Neural progenitor cell (in vitro differentiated cells): ENCODE measurements at regions not wholly inside any gene's neighbourhood (a gene's known extent, or its start where the extent isn't known, plus 50 kb on each side); places are given as distances from the start of the nearest gene placed in this dataset.

Experiments
- DNase-seq: peaks from one replicate; pipeline ENCODE4 v3.0.0-alpha.2; 2016; ENCODE audit warnings: low spot score
- H2AFZ ChIP-seq: fragments of 200-600 bp; sonication (generic); replicated peaks from 2 replicates; pipeline ENCODE4 v1.6.1; 2016; ENCODE audit warnings: antibody characterized with exemption
- H3F3A ChIP-seq: fragments of 200-600 bp; sonication (generic); 2 replicates; pipeline ENCODE4 v1.6.1; 2016; ENCODE audit warnings: antibody characterized with exemption, low read depth
- H3K27ac ChIP-seq: fragments of 200-600 bp; sonication (generic); 2 replicates; pipeline ENCODE4 v1.5.1; 2016; ENCODE audit warnings: mild to moderate bottlenecking
- H3K27me3 ChIP-seq: fragments of 200-600 bp; sonication (generic); 2 replicates; pipeline ENCODE4 v1.6.1; 2016; ENCODE audit warnings: mild to moderate bottlenecking, moderate library complexity
- H3K36me3 ChIP-seq: fragments of 200-600 bp; sonication (generic); 2 replicates; pipeline ENCODE4 v1.5.1; 2016
- H3K4me1 ChIP-seq: fragments of 200-600 bp; sonication (generic); 2 replicates; pipeline ENCODE4 v1.6.1; 2016; ENCODE audit warnings: mixed run types
- H3K4me2 ChIP-seq: fragments of 200-600 bp; sonication (generic); 2 replicates; pipeline ENCODE4 v1.6.1; 2016
- H3K4me3 ChIP-seq: fragments of 200-600 bp; sonication (generic); 2 replicates; pipeline ENCODE4 v1.5.1; 2016
- H3K79me2 ChIP-seq: fragments of 200-600 bp; sonication (generic); 2 replicates; pipeline ENCODE4 v1.6.1; 2016; ENCODE audit warnings: low read depth
- H3K9ac ChIP-seq: fragments of 200-600 bp; sonication (generic); 2 replicates; pipeline ENCODE4 v1.6.1; 2016
- H3K9me3 ChIP-seq: fragments of 200-600 bp; sonication (generic); 2 replicates; pipeline ENCODE4 v1.5.1; 2016; ENCODE audit warnings: low read depth
- H4K20me1 ChIP-seq: fragments of 200-600 bp; sonication (generic); 2 replicates; pipeline ENCODE4 v1.6.1; 2016; ENCODE audit warnings: low read depth
- H3K27ac Mint-ChIP-seq: 3 replicates; pipeline ENCODE4 v1.8.0; 2021; ENCODE audit warnings: mixed read lengths
- H3K27me3 Mint-ChIP-seq: 2 replicates; pipeline ENCODE4 v1.8.0; 2022; ENCODE audit warnings: low read depth, mild to moderate bottlenecking, inconsistent platforms, moderate library complexity, mixed read lengths; ENCODE audit not compliant: insufficient read depth
- H3K36me3 Mint-ChIP-seq: 3 replicates; pipeline ENCODE4 v1.8.0; 2021; ENCODE audit warnings: mixed read lengths
- H3K4me1 Mint-ChIP-seq: 3 replicates; pipeline ENCODE4 v1.8.0; 2021; ENCODE audit warnings: mixed read lengths
- H3K4me3 Mint-ChIP-seq: 3 replicates; pipeline ENCODE4 v1.8.0; 2021; ENCODE audit warnings: mild to moderate bottlenecking, moderate library complexity, mixed read lengths
- H3K9me3 Mint-ChIP-seq: 3 replicates; pipeline ENCODE4 v1.8.0; 2020; ENCODE audit warnings: mixed read lengths
- CTCF ChIP-seq: fragments of 200-600 bp; sonication (generic); IDR thresholded peaks from 2 replicates; pipeline ENCODE4 v1.5.1; 2017; ENCODE audit warnings: antibody characterized with exemption, mild to moderate bottlenecking
- EZH2 ChIP-seq: fragments of 200-600 bp; sonication (generic); IDR thresholded peaks from 2 replicates; pipeline ENCODE4 v1.6.1; 2017; ENCODE audit warnings: antibody characterized with exemption, mild to moderate bottlenecking, moderate library complexity
- EZH2phosphoT487 ChIP-seq: fragments of 200-600 bp; sonication (generic); IDR thresholded peaks from 2 replicates; pipeline ENCODE4 v1.6.1; 2017; ENCODE audit warnings: antibody characterized with exemption

DNA sequence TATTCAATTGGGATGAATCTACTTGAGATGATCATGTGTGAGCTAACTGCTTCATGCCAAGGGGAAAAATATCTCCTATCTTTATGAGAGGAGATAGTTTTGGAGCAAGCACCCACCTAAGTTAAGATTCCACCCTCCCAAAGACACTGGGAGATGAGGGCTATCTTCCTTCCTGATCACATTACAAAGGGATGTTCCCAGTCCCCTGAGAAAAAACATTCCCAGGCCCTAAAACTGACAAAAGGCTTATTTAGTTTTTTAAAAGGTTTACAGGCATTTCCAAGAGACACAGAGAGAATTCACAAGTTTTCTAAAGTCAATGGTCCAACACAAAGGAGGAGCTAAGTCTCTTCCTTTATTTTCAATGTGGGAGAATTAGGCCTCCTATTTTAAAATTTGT is 401.5 kb downstream of the FBXO15 start:
- Histone ChIP-seq H3K27ac (no peak overlapping the region), H3K9ac (no peak overlapping the region), H3K4me2 (no peak overlapping the region), H3F3A (no peaks in the 10 kb centered on the region), H3K27me3 (no peaks in the 10 kb centered on the region), H3K4me1 (peaks cover 42% of the 10 kb centered on the region), H3K79me2 (no peaks in the 10 kb centered on the region), H3K4me3 (no peak overlapping the region), H3K9me3 (no peaks in the 10 kb centered on the region), H3K36me3 (no peaks in the 10 kb centered on the region), H2AFZ (no peak overlapping the region), H4K20me1 (no peaks in the 10 kb centered on the region)
- DNase-seq = no peak
- TF ChIP-seq CTCF (no peak), EZH2phosphoT487 (no peak), EZH2 (no peak)
- peaks cover 2% of the 10 kb centered on the region for H3K27me3 Mint-ChIP-seq
- no peaks in the 10 kb centered on the region for H3K36me3 Mint-ChIP-seq
- no peak overlapping the region for H3K4me3 Mint-ChIP-seq
- H3K27ac Mint-ChIP-seq = no peak overlapping the region
- H3K9me3 Mint-ChIP-seq = no peaks in the 10 kb centered on the region
- H3K4me1 Mint-ChIP-seq = peaks cover 2% of the 10 kb centered on the region

- no peak overlapping the region for H3K9ac ChIP-seq
- no peaks in the 10 kb centered on the region for H3K79me2 ChIP-seq
- no peaks in the 10 kb centered on the region for H3F3A ChIP-seq
- Mint-ChIP-seq H3K4me1 (peaks cover 2% of the 10 kb centered on the region), H3K27me3 (peaks cover 2% of the 10 kb centered on the region), H3K36me3 (no peaks in the 10 kb centered on the region), H3K9me3 (no peaks in the 10 kb centered on the region), H3K4me3 (no peak overlapping the region), H3K27ac (no peak overlapping the region)
- TF ChIP-seq EZH2phosphoT487 = no peak
- no peak for DNase-seq
- no peaks in the 10 kb centered on the region for H3K9me3 ChIP-seq
- no peaks in the 10 kb centered on the region for H3K27me3 ChIP-seq
- peaks cover 42% of the 10 kb centered on the region for H3K4me1 ChIP-seq
- H3K4me3 ChIP-seq = no peak overlapping the region
- no peak overlapping the region for H3K27ac ChIP-seq
- H3K36me3 ChIP-seq = no peaks in the 10 kb centered on the region
- H3K4me2 ChIP-seq = no peak overlapping the region
- H4K20me1 ChIP-seq = no peaks in the 10 kb centered on the region
- no peak overlapping the region for H2AFZ ChIP-seq
Observed at GRCh38 chr18:73742957-73743356, 404.7 kb downstream of the FBXO15 start.

DNA sequence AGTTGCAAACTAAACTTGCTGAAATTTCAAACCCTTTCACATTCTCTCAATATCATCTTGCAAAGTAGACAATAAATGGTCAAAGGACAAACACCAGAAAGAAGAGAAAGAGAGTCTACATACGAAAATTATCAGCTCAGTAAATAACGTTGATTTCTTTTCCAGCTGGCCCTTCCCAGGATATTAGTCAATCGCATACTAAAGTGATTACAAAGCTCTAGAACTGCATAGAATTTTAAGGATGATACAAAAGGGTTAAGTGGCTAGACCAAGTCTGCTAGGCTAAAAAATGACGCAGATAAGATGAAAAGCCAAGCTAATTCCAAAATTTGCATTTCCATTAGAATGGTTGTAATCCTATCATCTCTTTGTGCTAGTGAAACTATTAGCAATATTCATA is 405.7 kb downstream of the FBXO15 start:
- H3K4me3 Mint-ChIP-seq = no peak overlapping the region
- TF ChIP-seq EZH2 (no peak), CTCF (no peak), EZH2phosphoT487 (no peak)
- no peaks in the 10 kb centered on the region for H3K9me3 ChIP-seq
- H3K27me3 ChIP-seq = no peaks in the 10 kb centered on the region
- no peak overlapping the region for H3K27ac Mint-ChIP-seq
- peaks cover 42% of the 10 kb centered on the region for H3K4me1 ChIP-seq
- no peaks in the 10 kb centered on the region for H3K36me3 Mint-ChIP-seq
- peaks cover 2% of the 10 kb centered on the region for H3K4me1 Mint-ChIP-seq
- no peak overlapping the region for H3K9ac ChIP-seq
- no peaks in the 10 kb centered on the region for H4K20me1 ChIP-seq
- no peaks in the 10 kb centered on the region for H3F3A ChIP-seq
- no peak for DNase-seq
- peaks cover 2% of the 10 kb centered on the region for H3K27me3 Mint-ChIP-seq
- no peak overlapping the region for H3K4me2 ChIP-seq
- no peaks in the 10 kb centered on the region for H3K36me3 ChIP-seq
- H2AFZ ChIP-seq = no peak overlapping the region
- no peaks in the 10 kb centered on the region for H3K9me3 Mint-ChIP-seq
- no peak overlapping the region for H3K27ac ChIP-seq
- no peaks in the 10 kb centered on the region for H3K79me2 ChIP-seq
- H3K4me3 ChIP-seq = no peak overlapping the region

DNA sequence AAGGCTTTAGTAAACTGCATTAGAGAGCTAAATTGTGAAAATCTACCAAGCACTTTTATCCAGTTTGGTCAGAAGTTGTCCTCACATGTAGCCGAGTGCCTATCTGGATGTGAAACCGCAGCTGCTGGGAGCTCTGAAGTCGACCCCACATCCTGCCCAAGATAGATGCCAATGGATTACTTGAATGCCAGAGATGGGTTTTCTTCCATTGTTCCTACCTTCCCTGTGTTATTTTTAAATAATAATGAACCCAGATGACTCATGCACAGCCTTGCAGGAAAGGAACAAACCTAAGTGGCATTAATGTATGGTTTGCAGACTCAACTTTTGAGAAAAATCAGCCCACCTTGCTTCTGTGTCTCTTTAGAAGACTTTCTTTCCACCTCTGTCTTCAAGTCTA is 408.5 kb downstream of the FBXO15 start:
- H3K27me3 Mint-ChIP-seq = no peaks in the 10 kb centered on the region
- no peak overlapping the region for H3K4me3 Mint-ChIP-seq
- no peak overlapping the region for H3K9ac ChIP-seq
- no peaks in the 10 kb centered on the region for H3K9me3 Mint-ChIP-seq
- H3K4me2 ChIP-seq = no peak overlapping the region
- H3F3A ChIP-seq = no peaks in the 10 kb centered on the region
- no peak for DNase-seq
- no peaks in the 10 kb centered on the region for H3K9me3 ChIP-seq
- no peak overlapping the region for H3K4me3 ChIP-seq
- H4K20me1 ChIP-seq = no peaks in the 10 kb centered on the region
- no peaks in the 10 kb centered on the region for H3K79me2 ChIP-seq
- H3K4me1 Mint-ChIP-seq = no peaks in the 10 kb centered on the region
- peaks cover 22% of the 10 kb centered on the region for H3K4me1 ChIP-seq
- H3K27me3 ChIP-seq = no peaks in the 10 kb centered on the region
- H3K36me3 ChIP-seq = no peaks in the 10 kb centered on the region
- H3K27ac Mint-ChIP-seq = no peak overlapping the region
- TF ChIP-seq EZH2phosphoT487 (no peak), EZH2 (no peak), CTCF (no peak)
- no peak overlapping the region for H2AFZ ChIP-seq
- no peak overlapping the region for H3K27ac ChIP-seq
- no peaks in the 10 kb centered on the region for H3K36me3 Mint-ChIP-seq
